ENCODE measurements at regions not wholly inside any gene's neighbourhood (a gene's known extent, or its start where the extent isn't known, plus 50 kb on each side); places are given as distances from the start of the nearest gene placed in this dataset.

GRCh38 chr2:129781749-129782632 lies 197.5 kb upstream of the RAB6C start:
- Histone ChIP-seq H3K9me3 (no peaks in the 10 kb centered on the region), H3K4me3 (no peak overlapping the region), H3K36me3 (no peaks in the 10 kb centered on the region), H3K27me3 (peaks cover 4% of the 10 kb centered on the region), H3K27ac (no peak overlapping the region), H3K4me1 (no peaks in the 10 kb centered on the region)
- TF ChIP-seq EP300 (IDR thresholded peaks at IDR 0.05) (no peak), POLR2AphosphoS5 (IDR thresholded peaks at IDR 0.05) (no peak), POLR2A (IDR thresholded peaks at IDR 0.05) (no peak)
- TF ChIP-seq, protein P1, sequence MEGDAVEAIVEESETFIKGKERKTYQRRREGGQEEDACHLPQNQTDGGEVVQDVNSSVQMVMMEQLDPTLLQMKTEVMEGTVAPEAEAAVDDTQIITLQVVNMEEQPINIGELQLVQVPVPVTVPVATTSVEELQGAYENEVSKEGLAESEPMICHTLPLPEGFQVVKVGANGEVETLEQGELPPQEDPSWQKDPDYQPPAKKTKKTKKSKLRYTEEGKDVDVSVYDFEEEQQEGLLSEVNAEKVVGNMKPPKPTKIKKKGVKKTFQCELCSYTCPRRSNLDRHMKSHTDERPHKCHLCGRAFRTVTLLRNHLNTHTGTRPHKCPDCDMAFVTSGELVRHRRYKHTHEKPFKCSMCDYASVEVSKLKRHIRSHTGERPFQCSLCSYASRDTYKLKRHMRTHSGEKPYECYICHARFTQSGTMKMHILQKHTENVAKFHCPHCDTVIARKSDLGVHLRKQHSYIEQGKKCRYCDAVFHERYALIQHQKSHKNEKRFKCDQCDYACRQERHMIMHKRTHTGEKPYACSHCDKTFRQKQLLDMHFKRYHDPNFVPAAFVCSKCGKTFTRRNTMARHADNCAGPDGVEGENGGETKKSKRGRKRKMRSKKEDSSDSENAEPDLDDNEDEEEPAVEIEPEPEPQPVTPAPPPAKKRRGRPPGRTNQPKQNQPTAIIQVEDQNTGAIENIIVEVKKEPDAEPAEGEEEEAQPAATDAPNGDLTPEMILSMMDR (IDR thresholded peaks at IDR 0.05): no peak
- no peak for ATAC-seq
- whole genome bisulfite sequencing, 2 donors (ENCODE audit: low coverage in 1 of 2): 33 to 50% methylated on average over 2 to 4 of the region's 18 CpGs

GRCh38 chr2:129782633-129782990 lies 196.9 kb upstream of the RAB6C start:
- Histone ChIP-seq H3K27me3 (peaks cover 4% of the 10 kb centered on the region), H3K27ac (no peak overlapping the region), H3K9me3 (no peaks in the 10 kb centered on the region), H3K4me1 (no peaks in the 10 kb centered on the region), H3K36me3 (no peaks in the 10 kb centered on the region), H3K4me3 (no peak overlapping the region)
- no peak for ATAC-seq
- 93 to 100% methylated on average over 1 to 3 of the region's 5 CpGs for WGBS, 2 donors (ENCODE audit: low coverage in 1 of 2)
- TF ChIP-seq, protein P1 (IDR thresholded peaks at IDR 0.05): no peak
- TF ChIP-seq EP300 (IDR thresholded peaks at IDR 0.05) (no peak), POLR2A (IDR thresholded peaks at IDR 0.05) (no peak), POLR2AphosphoS5 (IDR thresholded peaks at IDR 0.05) (no peak)

DNA sequence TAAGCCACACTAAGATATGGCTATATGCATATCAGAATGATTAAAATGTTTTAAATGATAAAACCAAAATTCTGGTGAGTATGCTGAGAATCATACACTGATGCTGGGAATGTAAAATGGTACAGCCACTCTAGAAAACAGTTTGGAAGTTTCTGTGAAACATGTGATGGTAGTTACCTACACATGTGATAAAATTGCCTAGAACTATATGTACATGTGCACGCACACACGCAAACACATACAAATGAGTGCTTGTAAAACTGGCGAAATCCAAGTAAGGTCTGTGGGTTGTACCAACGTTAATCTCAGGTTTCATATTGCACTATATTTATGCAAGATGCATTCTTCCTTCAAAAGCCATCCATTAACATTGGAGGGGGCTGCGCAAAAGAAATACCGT lies 195.0 kb upstream of the RAB6C start:
- Histone ChIP-seq H3K4me1 (no peaks in the 10 kb centered on the region), H3K27me3 (peaks cover 4% of the 10 kb centered on the region), H3K4me3 (no peak overlapping the region), H3K27ac (no peak overlapping the region), H3K36me3 (no peaks in the 10 kb centered on the region), H3K9me3 (no peaks in the 10 kb centered on the region)
- WGBS, 2 donors (ENCODE audit: low coverage in 1 of 2): 90 to 95% methylated on average over 6 of the region's 6 CpGs
- ATAC-seq: no peak
- TF ChIP-seq, protein P1 (IDR thresholded peaks at IDR 0.05): no peak
- TF ChIP-seq POLR2AphosphoS5 (IDR thresholded peaks at IDR 0.05) (no peak), EP300 (IDR thresholded peaks at IDR 0.05) (no peak), POLR2A (IDR thresholded peaks at IDR 0.05) (no peak)

- H3K36me3 ChIP-seq: no peaks in the 10 kb centered on the region
- H3K9me3 ChIP-seq: no peaks in the 10 kb centered on the region
- H3K27me3 ChIP-seq: peaks cover 6% of the 10 kb centered on the region
- no peak overlapping the region for H3K27ac ChIP-seq
- WGBS, 2 donors (ENCODE audit: low coverage in 1 of 2): 94% methylated on average over 7 of the region's 12 CpGs; no CpG with 5 or more reads in 1 of the 2 donors
- TF ChIP-seq POLR2AphosphoS5 (IDR thresholded peaks at IDR 0.05) (no peak), POLR2A (IDR thresholded peaks at IDR 0.05) (no peak), EP300 (IDR thresholded peaks at IDR 0.05) (no peak)
- TF ChIP-seq, protein P1 (IDR thresholded peaks at IDR 0.05): no peak
- no peak for ATAC-seq
- no peaks in the 10 kb centered on the region for H3K4me1 ChIP-seq
- H3K4me3 ChIP-seq: no peak overlapping the region
Observed at GRCh38 chr2:129791712-129792111, 187.8 kb upstream of the RAB6C start.

DNA sequence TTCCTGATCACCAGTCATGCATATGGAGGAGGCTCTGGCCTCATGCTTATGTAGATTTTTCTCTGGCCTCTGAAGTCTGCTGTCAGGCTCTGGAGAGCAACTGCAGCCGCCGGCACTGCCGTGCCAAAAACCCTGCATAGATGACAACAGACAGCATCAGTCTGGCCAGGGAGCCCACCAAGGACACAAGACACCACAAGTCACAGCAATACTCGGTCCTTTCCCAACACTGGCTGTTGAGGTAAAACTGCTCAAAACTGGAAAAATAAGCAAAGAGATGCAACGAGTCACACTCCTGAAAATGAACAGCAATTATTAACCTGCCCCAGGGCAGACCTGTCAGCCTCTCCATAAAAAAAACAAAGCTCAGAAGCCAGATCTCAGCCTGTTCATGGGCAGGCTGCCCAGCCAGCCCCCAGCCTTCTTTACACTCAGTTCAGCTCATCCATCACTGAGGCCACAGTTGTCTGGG lies 186.0 kb upstream of the RAB6C start:
- 29% methylated on average over 1 of the region's 5 CpGs; no CpG with 5 or more reads in 1 of the 2 donors for WGBS, 2 donors (ENCODE audit: low coverage in 1 of 2)
- no peak overlapping the region for H3K27ac ChIP-seq
- TF ChIP-seq POLR2A (IDR thresholded peaks at IDR 0.05) (no peak), POLR2AphosphoS5 (IDR thresholded peaks at IDR 0.05) (no peak), EP300 (IDR thresholded peaks at IDR 0.05) (no peak)
- TF ChIP-seq, protein P1 (IDR thresholded peaks at IDR 0.05): no peak
- no peaks in the 10 kb centered on the region for H3K4me1 ChIP-seq
- no peaks in the 10 kb centered on the region for H3K9me3 ChIP-seq
- H3K4me3 ChIP-seq: no peak overlapping the region
- ATAC-seq: no peak
- H3K36me3 ChIP-seq: no peaks in the 10 kb centered on the region
- H3K27me3 ChIP-seq: peaks cover 6% of the 10 kb centered on the region

Data from gastroesophageal sphincter (tissue), 4 donors.